NCI-H2171 treated with DMSO at 0.1 percent for 48 hours (cell line): ENCODE measurements at regions not wholly inside any gene's neighbourhood (a gene's known extent, or its start where the extent isn't known, plus 50 kb on each side); places are given as distances from the start of the nearest gene placed in this dataset.

Experiments
- DNase-seq: peaks from one replicate; lab custom pipeline; 2025; lab: John Stamatoyannopoulos, UW

- no peak for DNase-seq
Observed at GRCh38 chr5:141800617-141801016, 77.6 kb downstream of the PCDH1 start.

GRCh38 chr5:141799507-141800167, 78.6 kb downstream of the PCDH1 start:
- no peak for DNase-seq

- no peak for DNase-seq
Observed at GRCh38 chr5:141797425-141797824, 80.8 kb downstream of the PCDH1 start.

DNA sequence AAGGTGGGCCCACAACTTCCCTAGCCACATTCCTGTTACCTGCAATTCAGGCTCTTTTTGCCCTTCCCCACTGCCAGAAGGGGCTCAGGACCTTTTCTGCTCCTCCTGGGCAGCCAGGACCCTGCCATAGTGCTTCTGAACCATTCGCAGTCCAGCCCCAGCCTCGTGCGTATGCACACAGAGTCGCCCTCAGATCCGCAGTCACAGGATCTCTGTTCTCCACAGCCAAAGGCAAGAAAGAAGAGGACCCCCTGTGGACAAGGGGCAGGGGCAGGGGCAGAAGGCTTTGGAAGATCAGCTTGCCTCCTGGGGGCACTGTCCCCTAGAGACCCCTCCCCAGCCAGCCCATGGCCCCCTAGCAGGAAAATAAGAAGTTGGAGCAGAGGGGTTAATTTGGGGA, 82.8 kb downstream of the PCDH1 start:
- no peak for DNase-seq

GRCh38 chr5:141793881-141794280, 84.3 kb downstream of the PCDH1 start:
- DNase-seq = no peak

- no peak for DNase-seq
Observed at GRCh38 chr5:141793403-141793802, 84.8 kb downstream of the PCDH1 start.

DNA sequence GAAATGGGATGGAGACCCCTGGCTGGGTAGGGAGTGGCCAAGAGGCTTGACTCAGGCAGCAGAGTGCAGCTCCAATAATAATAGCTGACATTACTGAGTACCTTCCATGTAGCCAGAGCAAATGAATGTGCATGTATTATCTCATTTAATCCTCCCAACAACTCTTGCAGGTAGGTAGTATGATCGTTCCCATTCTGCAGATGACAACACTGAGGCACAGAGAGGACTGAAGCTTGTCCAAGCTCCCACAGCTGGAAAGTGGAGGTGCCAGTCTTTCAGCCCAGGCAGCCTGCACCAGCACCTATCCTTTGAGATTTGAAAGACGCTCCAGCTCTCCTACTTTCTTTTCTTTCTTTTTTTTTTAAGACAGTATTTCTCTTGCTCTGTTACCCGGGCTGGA, 87.6 kb downstream of the PCDH1 start:
- DNase-seq = no peak

GRCh38 chr5:141789330-141789729, 88.9 kb downstream of the PCDH1 start:
- no peak for DNase-seq

GRCh38 chr5:141788296-141788970, 89.8 kb downstream of the PCDH1 start:
- DNase-seq = no peak

GRCh38 chr5:141787376-141787775, 90.8 kb downstream of the PCDH1 start:
- no peak for DNase-seq

- DNase-seq = no peak
Observed at GRCh38 chr5:141786700-141787099, 91.5 kb downstream of the PCDH1 start.

DNA sequence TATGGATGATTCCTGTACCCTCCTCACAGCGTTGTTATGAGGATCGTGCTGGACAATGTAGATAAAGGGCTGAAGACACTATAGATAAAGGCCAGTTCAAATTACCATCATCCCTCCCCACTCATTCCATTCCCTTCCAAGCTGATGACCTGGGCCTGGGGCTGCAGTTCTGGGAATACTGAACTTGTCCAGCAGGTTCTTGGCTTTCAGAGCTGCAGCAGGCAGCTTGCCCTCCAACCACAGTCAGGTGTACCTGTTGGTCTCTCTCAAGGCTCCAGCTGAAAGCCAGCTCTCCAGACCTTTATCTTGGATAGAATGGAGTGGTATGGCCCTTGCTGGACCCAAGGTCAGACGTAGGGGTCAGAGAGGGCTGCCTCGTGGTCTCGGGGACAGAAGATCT, 92.5 kb downstream of the PCDH1 start:
- DNase-seq = no peak

DNA sequence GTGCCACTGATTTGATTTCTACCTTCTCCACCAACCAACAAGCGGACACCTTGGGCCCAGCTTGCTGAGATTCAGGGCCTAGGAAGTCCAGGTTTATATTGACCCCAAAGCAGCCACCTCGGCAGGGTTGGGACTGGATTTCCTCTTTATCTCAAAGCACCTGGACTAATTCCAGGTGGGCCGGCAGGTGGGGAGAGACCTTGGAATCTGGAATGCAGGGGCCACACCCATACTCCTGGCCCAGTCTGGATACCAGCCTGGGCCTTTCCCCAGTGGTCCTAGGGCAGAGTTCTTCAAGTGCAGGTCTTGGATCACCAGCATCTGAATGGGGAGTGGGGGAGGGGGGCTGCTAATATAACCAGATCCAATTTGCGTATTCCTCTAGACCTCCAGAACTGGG, 93.1 kb downstream of the PCDH1 start:
- DNase-seq = no peak

DNA sequence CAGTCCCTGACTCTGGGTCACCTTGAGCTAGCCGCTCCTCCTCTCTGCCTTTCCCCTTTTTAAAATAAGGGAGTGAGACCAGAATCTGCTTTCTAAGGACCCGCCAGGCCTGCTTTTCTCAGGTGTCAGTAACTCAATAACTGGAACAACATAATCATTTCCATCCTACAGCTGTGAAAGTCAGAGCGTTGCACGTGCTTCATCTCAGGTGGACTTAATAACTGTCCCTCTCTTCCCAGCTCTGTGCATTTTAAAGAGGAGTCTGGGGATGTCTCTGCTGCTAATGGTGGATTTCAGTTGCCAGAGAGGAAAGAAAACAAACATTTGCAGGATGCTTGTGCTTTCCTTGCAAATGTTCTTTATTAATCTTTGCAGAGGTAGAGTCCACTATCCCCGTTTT, 93.7 kb downstream of the PCDH1 start:
- no peak for DNase-seq

DNA sequence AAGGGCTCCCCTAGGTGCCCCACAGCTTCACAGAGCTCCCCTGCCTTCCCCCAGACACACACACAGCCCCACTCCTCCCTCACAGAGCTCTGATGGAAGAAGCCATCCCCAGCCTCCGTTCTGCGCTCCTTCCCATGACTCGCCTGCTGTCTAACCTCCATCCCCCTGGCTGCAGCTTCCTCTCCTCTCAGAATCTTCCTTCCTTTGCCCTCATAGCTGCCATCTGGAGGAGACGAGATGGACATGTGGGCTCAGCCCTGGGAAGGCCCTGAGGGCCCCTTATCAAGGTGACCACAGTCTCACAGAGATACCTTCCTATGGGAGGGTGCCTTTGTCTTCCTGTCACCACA, 94.3 kb downstream of the PCDH1 start:
- DNase-seq = no peak

GRCh38 chr5:141783005-141783946, 94.9 kb downstream of the PCDH1 start:
- peak; percentile 27 for DNase-seq

- DNase-seq = no peak
Observed at GRCh38 chr5:141781910-141782309, 96.3 kb downstream of the PCDH1 start.

GRCh38 chr5:141780952-141781781, 97.0 kb downstream of the PCDH1 start:
- DNase-seq = no peak

- DNase-seq = no peak
Observed at GRCh38 chr5:141780240-141780951, 97.8 kb downstream of the PCDH1 start.

GRCh38 chr5:141779503-141779973, 97.5 kb upstream of the ARAP3 start:
- DNase-seq = no peak

DNA sequence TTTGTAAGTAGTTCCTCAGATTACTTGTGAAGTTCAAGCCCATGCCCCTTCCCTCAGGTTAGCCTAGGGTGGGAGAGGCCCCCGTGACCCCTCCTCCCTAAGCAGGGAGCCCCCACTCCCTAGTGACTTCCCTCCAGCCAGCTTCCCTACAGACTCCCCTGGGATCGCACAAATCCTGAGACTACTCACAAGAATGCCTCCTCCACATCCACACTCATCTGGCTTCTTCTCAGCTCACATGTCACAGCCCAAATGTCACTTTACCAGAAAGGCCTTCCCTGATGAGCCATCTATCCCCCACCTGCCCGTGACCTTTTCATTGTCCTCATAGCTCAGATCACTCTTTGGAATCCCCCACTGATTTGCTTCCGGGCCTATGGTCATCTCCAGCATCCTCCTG, 96.7 kb upstream of the ARAP3 start:
- DNase-seq = peak; percentile 19
